GM12891 (cell line): ENCODE measurements at regions not wholly inside any gene's neighbourhood (a gene's known extent, or its start where the extent isn't known, plus 50 kb on each side); places are given as distances from the start of the nearest gene placed in this dataset.

Source experiments
- PAX5 ChIP-seq: IDR thresholded peaks from 2 replicates; pipeline ENCODE4 v1.6.1; 2011; ENCODE audit warnings: low read length, moderate library complexity, mild to moderate bottlenecking; ENCODE audit not compliant: insufficient read depth, severe bottlenecking
- POLR2A ChIP-seq: IDR thresholded peaks from 2 replicates; pipeline ENCODE4 v1.6.1; 2011; ENCODE audit warnings: low read depth, low read length, control low read depth
- POLR2AphosphoS5 ChIP-seq: IDR thresholded peaks from 2 replicates; pipeline ENCODE4 v1.6.1; 2011; ENCODE audit warnings: low read depth, low read length, control low read depth
- TAF1 ChIP-seq: IDR thresholded peaks from 2 replicates; pipeline ENCODE4 v1.6.1; 2011; ENCODE audit warnings: low read depth, low read length, control low read depth

- no peak for TF ChIP-seq POLR2A
- no peak for TF ChIP-seq PAX5
- TF ChIP-seq TAF1: no peak
- no peak for TF ChIP-seq POLR2AphosphoS5
Observed at GRCh38 chr5:155629597-155629996, 616.0 kb downstream of the KIF4B start.
